ENCODE measurements at regions not wholly inside any gene's neighbourhood (a gene's known extent, or its start where the extent isn't known, plus 50 kb on each side); places are given as distances from the start of the nearest gene placed in this dataset.

DNA sequence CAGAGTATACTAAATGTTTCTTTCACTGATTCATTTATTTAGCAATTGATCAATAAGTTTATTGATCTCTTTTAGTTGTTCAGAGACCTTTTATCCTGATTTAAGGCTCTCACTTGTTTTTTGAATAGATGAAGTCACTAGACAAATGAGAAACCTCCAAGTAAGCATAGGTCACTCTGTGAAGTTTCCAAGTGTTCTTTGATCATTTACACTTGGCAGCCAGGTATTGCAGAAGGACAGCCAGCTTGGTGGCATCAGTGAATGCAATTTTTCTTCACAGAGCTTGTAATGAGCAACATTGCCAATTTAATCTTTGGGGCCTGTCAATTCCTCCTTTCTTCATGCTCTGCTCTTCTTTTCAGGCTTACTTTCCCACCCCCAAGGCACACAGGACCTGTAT is 413.0 kb downstream of the OMA1 start:
- H3K27ac ChIP-seq = no peak overlapping the region
- TF ChIP-seq, protein P1, sequence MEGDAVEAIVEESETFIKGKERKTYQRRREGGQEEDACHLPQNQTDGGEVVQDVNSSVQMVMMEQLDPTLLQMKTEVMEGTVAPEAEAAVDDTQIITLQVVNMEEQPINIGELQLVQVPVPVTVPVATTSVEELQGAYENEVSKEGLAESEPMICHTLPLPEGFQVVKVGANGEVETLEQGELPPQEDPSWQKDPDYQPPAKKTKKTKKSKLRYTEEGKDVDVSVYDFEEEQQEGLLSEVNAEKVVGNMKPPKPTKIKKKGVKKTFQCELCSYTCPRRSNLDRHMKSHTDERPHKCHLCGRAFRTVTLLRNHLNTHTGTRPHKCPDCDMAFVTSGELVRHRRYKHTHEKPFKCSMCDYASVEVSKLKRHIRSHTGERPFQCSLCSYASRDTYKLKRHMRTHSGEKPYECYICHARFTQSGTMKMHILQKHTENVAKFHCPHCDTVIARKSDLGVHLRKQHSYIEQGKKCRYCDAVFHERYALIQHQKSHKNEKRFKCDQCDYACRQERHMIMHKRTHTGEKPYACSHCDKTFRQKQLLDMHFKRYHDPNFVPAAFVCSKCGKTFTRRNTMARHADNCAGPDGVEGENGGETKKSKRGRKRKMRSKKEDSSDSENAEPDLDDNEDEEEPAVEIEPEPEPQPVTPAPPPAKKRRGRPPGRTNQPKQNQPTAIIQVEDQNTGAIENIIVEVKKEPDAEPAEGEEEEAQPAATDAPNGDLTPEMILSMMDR (IDR thresholded peaks at IDR 0.05) = no peak
- TF ChIP-seq POLR2A (IDR thresholded peaks at IDR 0.05) = no peak
- no peak overlapping the region for H3K4me3 ChIP-seq
- no peaks in the 10 kb centered on the region for H3K36me3 ChIP-seq
- no peaks in the 10 kb centered on the region for H3K27me3 ChIP-seq
- H3K4me1 ChIP-seq = no peaks in the 10 kb centered on the region
- no peaks in the 10 kb centered on the region for H3K9me3 ChIP-seq
- DNase-seq = no peak

DNA sequence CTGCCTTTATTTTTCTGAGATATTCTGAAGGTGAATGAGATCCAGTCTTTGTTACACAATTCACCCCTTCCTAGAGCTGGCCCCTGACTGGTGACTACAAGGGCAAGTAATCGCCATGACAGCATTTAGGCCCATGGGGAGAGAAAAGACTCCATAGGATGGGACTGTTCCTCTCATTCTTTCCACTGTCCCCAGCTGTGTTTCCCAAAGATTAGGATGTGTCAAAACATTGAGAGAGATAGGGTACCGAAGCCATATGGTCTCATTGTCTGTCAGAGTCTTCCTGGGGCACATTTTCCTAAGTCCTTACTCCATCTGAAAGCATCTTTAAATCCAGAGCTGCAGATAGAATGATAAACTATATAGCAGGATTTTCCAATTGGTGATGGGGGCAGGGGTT is 423.5 kb downstream of the OMA1 start:
- no peak overlapping the region for H3K4me3 ChIP-seq
- H3K4me1 ChIP-seq = no peaks in the 10 kb centered on the region
- no peaks in the 10 kb centered on the region for H3K9me3 ChIP-seq
- H3K36me3 ChIP-seq = no peaks in the 10 kb centered on the region
- H3K27me3 ChIP-seq = no peaks in the 10 kb centered on the region
- no peak for DNase-seq
- H3K27ac ChIP-seq = no peak overlapping the region
- TF ChIP-seq POLR2A (IDR thresholded peaks at IDR 0.05) = no peak
- TF ChIP-seq, protein P1 (IDR thresholded peaks at IDR 0.05) = no peak

DNA sequence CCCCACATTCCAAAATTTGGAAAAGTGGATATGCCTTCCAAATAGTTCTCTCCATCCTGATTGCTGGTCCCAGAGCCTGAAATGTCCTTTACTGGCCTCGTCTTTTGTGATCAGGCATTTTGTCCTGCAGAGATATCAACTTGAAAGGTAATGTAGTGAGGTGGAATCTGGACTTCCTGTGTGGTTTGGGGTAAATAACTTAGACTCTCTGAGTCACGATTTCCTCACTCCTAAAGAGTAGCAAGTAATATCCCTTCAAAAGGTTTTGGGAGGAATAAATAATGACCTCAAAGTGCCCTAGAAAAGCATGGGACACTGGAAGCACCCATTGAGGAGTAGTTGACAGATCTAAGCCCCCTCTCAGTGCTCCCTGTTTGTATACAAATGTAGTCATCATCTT is 426.6 kb downstream of the OMA1 start:
- H3K27ac ChIP-seq = no peak overlapping the region
- no peaks in the 10 kb centered on the region for H3K9me3 ChIP-seq
- no peaks in the 10 kb centered on the region for H3K36me3 ChIP-seq
- no peaks in the 10 kb centered on the region for H3K27me3 ChIP-seq
- no peak for TF ChIP-seq POLR2A (IDR thresholded peaks at IDR 0.05)
- TF ChIP-seq, protein P1 (IDR thresholded peaks at IDR 0.05) = no peak
- no peak for DNase-seq
- H3K4me3 ChIP-seq = no peak overlapping the region
- no peaks in the 10 kb centered on the region for H3K4me1 ChIP-seq

DNA sequence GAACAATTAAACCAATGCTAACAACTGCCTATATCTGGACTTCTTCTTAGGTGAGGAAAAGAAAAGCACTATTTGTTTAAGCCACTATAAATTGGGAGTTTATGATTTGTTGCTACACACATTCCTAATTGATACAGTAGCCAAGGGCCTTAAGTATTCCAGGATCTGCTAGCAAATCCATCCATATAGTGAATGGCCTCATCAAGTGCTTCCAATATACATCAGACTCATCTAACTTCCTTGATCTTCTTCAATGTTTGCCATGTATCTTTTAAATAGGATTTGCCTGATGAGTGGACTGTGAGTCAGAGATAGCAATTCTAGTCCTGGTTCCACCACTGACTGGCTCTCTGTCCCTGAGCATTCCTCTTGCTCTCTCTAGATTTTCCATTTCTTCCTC is 430.2 kb downstream of the OMA1 start:
- H3K9me3 ChIP-seq = no peaks in the 10 kb centered on the region
- H3K4me3 ChIP-seq = no peak overlapping the region
- DNase-seq = no peak
- H3K4me1 ChIP-seq = no peaks in the 10 kb centered on the region
- no peak for TF ChIP-seq POLR2A (IDR thresholded peaks at IDR 0.05)
- TF ChIP-seq, protein P1 (IDR thresholded peaks at IDR 0.05) = no peak
- H3K27me3 ChIP-seq = no peaks in the 10 kb centered on the region
- no peaks in the 10 kb centered on the region for H3K36me3 ChIP-seq
- no peak overlapping the region for H3K27ac ChIP-seq

DNA sequence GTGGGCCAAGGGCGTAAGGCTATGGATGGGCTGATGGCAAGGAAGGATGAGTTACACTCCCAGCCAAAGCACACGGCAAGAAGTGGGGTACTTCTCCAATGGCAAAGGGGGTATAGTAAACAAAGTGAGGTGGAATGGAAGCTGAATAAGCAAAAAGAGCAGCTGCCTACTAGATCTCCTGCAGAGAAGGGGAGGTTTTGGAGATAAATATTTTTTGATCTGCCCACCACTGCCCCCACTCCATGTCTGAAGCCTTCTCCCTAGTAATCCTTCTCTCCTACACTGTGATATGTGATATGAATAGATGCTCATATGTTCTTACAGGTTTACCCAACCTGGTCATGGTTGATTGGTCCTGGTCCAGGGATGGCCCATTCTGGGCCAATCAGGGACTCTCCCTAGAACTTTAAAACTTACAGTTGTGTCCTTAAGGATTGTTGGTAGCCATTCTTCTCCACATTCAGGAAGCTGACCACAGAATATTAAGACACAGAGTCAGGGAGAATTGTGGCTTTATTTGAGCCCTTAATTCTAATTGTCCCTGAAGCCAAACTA is 436.8 kb downstream of the OMA1 start:
- H3K36me3 ChIP-seq = no peaks in the 10 kb centered on the region
- no peak overlapping the region for H3K4me3 ChIP-seq
- no peak for DNase-seq
- no peaks in the 10 kb centered on the region for H3K27me3 ChIP-seq
- H3K27ac ChIP-seq = no peak overlapping the region
- no peaks in the 10 kb centered on the region for H3K9me3 ChIP-seq
- TF ChIP-seq POLR2A (IDR thresholded peaks at IDR 0.05) = no peak
- TF ChIP-seq, protein P1 (IDR thresholded peaks at IDR 0.05) = no peak
- H3K4me1 ChIP-seq = no peaks in the 10 kb centered on the region

DNA sequence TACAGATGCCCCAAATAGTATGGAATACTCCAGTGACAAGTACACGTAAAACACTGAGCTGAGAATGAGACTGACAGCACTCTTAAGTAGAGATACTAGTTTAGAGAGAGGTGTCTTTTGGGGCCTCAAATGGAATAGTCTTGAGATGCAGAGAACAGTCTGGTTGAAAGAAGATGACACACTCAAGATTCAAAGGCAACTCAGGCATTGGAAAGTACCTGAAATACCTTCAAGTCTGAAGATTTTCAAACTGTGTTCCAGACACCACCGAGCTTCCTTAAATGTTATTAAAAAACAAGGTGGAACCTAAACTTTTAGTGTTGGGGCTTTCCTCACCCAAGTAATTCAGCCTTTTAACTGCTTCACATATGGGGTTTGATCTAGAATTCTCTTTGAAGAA is 437.7 kb downstream of the OMA1 start:
- TF ChIP-seq POLR2A (IDR thresholded peaks at IDR 0.05) = no peak
- TF ChIP-seq, protein P1 (IDR thresholded peaks at IDR 0.05) = no peak
- Histone ChIP-seq H3K4me3 (no peak overlapping the region), H3K9me3 (no peaks in the 10 kb centered on the region), H3K36me3 (no peaks in the 10 kb centered on the region), H3K27me3 (no peaks in the 10 kb centered on the region), H3K4me1 (no peaks in the 10 kb centered on the region), H3K27ac (no peak overlapping the region)
- DNase-seq = no peak

Data from Peyer's patch (tissue), 4 donors.